Choroid plexus epithelial cell (primary cell): ENCODE measurements at regions not wholly inside any gene's neighbourhood (a gene's known extent, or its start where the extent isn't known, plus 50 kb on each side); places are given as distances from the start of the nearest gene placed in this dataset.
A peak's percentile ranks its signal among the peaks of the same experiment; 100 is the strongest.

Experiments
- DNase-seq: peaks from one replicate; pipeline ENCODE4 v3.0.0-alpha.2; 2010; ENCODE audit warnings: low read depth
- H3K4me3 ChIP-seq: 2 replicates; pipeline ENCODE4 v1.5.1; 2011; ENCODE audit warnings: low read depth, mild to moderate bottlenecking, control low read depth, low read length, moderate library complexity
- TF ChIP-seq, protein P1 (sequence below): conservative IDR thresholded peaks from 2 replicates; pipeline ENCODE4 v1.5.1; 2011; ENCODE audit warnings: low read depth, mild to moderate bottlenecking, control low read depth, inconsistent platforms, low read length, moderate library complexity

- peak; percentile 69 for DNase-seq
- TF ChIP-seq, protein P1, sequence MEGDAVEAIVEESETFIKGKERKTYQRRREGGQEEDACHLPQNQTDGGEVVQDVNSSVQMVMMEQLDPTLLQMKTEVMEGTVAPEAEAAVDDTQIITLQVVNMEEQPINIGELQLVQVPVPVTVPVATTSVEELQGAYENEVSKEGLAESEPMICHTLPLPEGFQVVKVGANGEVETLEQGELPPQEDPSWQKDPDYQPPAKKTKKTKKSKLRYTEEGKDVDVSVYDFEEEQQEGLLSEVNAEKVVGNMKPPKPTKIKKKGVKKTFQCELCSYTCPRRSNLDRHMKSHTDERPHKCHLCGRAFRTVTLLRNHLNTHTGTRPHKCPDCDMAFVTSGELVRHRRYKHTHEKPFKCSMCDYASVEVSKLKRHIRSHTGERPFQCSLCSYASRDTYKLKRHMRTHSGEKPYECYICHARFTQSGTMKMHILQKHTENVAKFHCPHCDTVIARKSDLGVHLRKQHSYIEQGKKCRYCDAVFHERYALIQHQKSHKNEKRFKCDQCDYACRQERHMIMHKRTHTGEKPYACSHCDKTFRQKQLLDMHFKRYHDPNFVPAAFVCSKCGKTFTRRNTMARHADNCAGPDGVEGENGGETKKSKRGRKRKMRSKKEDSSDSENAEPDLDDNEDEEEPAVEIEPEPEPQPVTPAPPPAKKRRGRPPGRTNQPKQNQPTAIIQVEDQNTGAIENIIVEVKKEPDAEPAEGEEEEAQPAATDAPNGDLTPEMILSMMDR, result no peak
- H3K4me3 ChIP-seq, result no peak overlapping the region
These were observed 242.1 kb upstream of the RGPD4 start for GRCh38 chr2:107584577-107584976.

DNA sequence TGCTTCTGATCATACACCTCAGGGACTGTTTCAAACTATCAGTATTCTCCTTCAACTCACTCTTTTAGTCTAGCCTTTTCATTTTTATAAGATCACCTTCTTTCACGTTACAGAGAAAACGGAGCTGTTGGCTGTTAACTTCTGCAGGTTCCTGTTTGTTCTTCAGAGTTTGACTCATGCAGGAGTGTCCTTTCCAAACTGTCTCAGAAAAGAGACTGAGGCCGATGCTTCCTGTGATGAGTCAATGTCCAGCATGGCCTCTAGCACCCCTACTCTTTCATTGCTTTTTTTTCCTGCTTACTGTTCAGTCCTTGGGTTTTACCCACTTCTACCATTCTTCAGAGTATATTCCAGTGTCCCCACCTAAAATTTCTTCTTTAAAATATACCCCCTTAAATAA lies 240.8 kb upstream of the RGPD4 start:
- TF ChIP-seq, protein P1, result no peak
- H3K4me3 ChIP-seq, result no peak overlapping the region
- peak; percentile 59 for DNase-seq

- DNase-seq, result no peak
- H3K4me3 ChIP-seq, result no peak overlapping the region
- TF ChIP-seq, protein P1, result no peak
These were observed 238.5 kb upstream of the RGPD4 start for GRCh38 chr2:107588181-107588580.

DNA sequence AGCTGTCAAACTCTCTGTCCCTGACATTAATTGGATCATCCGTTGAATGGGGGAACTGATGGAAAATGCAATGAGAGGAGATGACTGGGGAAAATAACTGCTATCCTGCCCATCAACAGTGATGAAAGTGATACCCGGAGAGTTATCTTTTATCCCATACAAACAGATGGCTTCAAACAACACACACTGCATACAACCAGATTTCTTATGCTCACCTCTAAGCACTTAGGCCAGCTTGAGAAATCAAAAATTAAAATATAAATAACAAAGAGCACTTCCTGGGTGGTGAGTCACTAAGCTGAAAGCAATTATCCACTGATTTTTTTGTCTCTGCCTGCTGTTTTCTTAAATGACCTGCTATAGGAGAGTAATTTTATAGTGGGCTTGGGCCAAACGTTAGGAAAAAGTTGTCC lies 237.6 kb upstream of the RGPD4 start:
- TF ChIP-seq, protein P1, result no peak
- peak; percentile 52 for DNase-seq
- no peak overlapping the region for H3K4me3 ChIP-seq

GRCh38 chr2:107591561-107592279 lies 235.0 kb upstream of the RGPD4 start:
- DNase-seq, result peak; percentile 69
- TF ChIP-seq, protein P1, result no peak
- H3K4me3 ChIP-seq, result no peak overlapping the region

DNA sequence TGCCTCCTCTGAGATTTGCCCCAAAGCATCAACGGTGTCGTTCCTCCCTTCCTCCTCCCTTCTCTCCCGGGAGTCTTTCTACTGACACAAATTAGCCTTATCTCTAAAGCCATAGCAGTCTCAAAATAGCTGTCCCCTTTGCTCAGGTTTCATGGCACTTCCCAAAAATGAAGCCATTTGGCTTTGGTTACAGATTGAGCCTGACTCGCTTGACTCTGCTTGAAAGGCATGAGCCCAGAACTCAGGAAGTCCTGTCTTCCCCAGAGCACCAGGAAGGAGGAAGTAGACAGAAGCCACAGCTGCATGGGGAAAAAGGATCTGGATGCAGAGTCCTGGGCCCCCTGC lies 234.4 kb upstream of the RGPD4 start:
- DNase-seq, result no peak
- TF ChIP-seq, protein P1, result no peak
- no peak overlapping the region for H3K4me3 ChIP-seq

DNA sequence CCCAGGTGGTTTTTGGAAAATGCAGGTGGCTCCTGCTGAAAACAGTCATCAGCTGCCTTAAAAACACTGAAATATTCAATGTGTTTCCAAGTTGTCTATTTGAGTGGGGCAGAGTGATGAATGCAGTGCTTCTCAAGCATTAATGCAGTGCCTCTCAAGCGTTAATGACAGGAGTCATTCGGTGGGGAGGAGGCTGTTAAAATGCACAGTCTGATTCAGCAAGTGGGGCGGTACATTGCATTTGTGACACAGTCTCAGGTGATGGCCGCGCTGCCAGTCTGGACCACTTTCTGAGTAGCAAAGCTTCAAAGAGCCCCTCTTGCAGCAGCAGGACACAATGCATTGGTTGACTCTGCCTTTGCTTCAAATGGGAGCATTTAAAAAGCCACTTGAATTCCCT lies 231.4 kb upstream of the RGPD4 start:
- TF ChIP-seq, protein P1, result no peak
- no peak for DNase-seq
- H3K4me3 ChIP-seq, result no peak overlapping the region
